Adrenal gland (tissue), 9 donors: ENCODE measurements at regions not wholly inside any gene's neighbourhood (a gene's known extent, or its start where the extent isn't known, plus 50 kb on each side); places are given as distances from the start of the nearest gene placed in this dataset.

ENCODE experiments used
- DNase-seq, 7 donors: peaks; one replicate each; pipeline ENCODE4 v3.0.0-alpha.2; 2019 to 2020
- H3K27ac ChIP-seq, 5 donors: fragments of 200-600 bp; sonication (generic) in 4 of 5; 1 replicate in 3 of 5; 2 replicates in 2 of 5; pipeline versions ENCODE4 v1.5.1 to v1.8.0; 2016 to 2020; ENCODE audit warnings: mild to moderate bottlenecking in 1 of 5
- H3K27me3 ChIP-seq: fragments of 200-600 bp; 2 replicates; pipeline ENCODE4 v1.8.0; 2021
- H3K36me3 ChIP-seq, 2 donors: fragments of 200-600 bp; replicated peaks in 1 of 2; 1 replicate in 1 of 2; 2 replicates in 1 of 2; pipeline versions ENCODE4 v1.5.1 to v1.8.0; 2018 to 2022
- H3K4me1 ChIP-seq, 2 donors: fragments of 200-600 bp; replicated peaks in 1 of 2; 1 replicate in 1 of 2; 2 replicates in 1 of 2; pipeline versions ENCODE4 v1.5.1 to v1.8.0; 2018 to 2021
- H3K4me3 ChIP-seq, 4 donors: fragments of 200-600 bp; sonication (generic) in 3 of 4; one replicate each; pipeline ENCODE4 v1.5.1; 2016 to 2018
- H3K9me3 ChIP-seq, 3 donors: fragments of 200-600 bp; sonication (generic) in 1 of 3; replicated peaks in 1 of 3; 1 replicate in 2 of 3; 2 replicates in 1 of 3; pipeline versions ENCODE4 v1.5.1 to v1.8.0; 2016 to 2021
- POLR2A ChIP-seq, 2 donors: fragments of 450-650 bp; IDR thresholded peaks; one replicate each; pipeline ENCODE4 v1.6.1; 2017; ENCODE audit warnings: antibody characterized with exemption in 2 of 2, mild to moderate bottlenecking in 2 of 2, moderate library complexity in 1 of 2
- WGBS, 4 donors: extraction: QIAGEN DNeasy Blood & Tissue Kit in 2 of 4; methylation state at CpG; one replicate each; pipeline versions ENCODE4 v1.1.5 to v1.1.7; 2013 to 2017; 5-methylcytosine and 5-hydroxymethylcytosine counted together
- intact Hi-C, 2 donors: fragments of 100-400 bp; cut with DNase I; formaldehyde crosslinking; loops; one replicate each; pipeline versions ENCODE4 v1.14.1 to v1.15.0; 2022 to 2023
- TF ChIP-seq, protein P1 (sequence below), 6 experiments: fragments of 450-650 bp in 4 of 6; fragments of 200-600 bp in 2 of 6; sonication (generic) in 1 of 6; IDR thresholded peaks; 1 replicate in 5 of 6; 2 replicates in 1 of 6; pipeline versions ENCODE4 v1.5.1 to v1.8.0; 2016 to 2021; ENCODE audit warnings: antibody characterized with exemption in 6 of 6, mild to moderate bottlenecking in 2 of 6, moderate library complexity in 1 of 6
- donor health status: healthy with polysubstance abuse.
- donor health status: Bipolar disorder and iron deficiency.
- donor health status: DM: yes; HTN: yes; CAD: no.
- donor health status: DM: no; HTN: no; CAD: no.
- donor health status: DM: no; HTN: no; CAD: no.

DNA sequence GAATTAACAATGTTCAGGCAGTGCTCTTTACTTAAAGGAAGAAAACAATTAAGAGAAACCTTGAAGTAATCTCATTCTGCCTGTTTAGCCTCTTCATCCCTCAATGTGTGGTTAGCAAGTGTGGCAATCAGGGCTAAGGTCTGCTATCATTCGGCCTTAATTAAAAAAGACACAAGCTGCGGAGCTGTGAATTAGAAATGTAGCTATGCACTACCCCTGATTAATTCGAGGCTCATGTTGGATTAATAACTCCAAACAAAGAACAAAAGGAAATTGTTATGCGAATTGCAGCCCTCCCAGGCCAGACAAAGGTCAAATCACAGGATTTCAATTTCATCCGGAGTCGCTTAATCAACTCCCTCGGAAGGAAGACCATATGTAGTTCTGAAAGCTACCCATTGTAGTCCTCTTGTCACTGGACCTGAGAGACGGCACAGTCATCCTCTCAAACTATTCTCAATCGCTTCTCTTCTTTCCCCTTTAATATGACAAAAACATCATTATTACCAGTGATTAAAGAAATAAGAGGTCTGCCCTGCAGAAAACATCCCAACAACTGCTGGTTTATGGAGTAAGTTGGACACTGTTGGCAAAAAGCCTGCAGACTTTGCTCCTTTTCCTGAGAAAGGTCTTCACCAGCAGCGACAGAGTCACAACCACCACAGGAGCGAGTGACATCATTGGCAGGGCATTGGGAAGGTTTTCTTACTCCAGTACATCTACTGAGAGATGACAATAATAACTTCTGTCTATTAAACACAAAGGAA is 71.1 kb upstream of the SOX5 start:
- WGBS, 4 donors = 74 to 77% (median 76%) methylated on average over 11 of the region's 11 CpGs
- Histone ChIP-seq H3K4me1 (no peaks in the 10 kb centered on the region), H3K9me3 (no peaks in the 10 kb centered on the region), H3K36me3 (no peaks in the 10 kb centered on the region), H3K4me3 (no peak overlapping the region), H3K27ac (no peak overlapping the region), H3K27me3 (no peaks in the 10 kb centered on the region)
- intact Hi-C loops = no loop called here
- TF ChIP-seq POLR2A (IDR thresholded peaks at IDR 0.05) = no peak
- TF ChIP-seq, protein P1, sequence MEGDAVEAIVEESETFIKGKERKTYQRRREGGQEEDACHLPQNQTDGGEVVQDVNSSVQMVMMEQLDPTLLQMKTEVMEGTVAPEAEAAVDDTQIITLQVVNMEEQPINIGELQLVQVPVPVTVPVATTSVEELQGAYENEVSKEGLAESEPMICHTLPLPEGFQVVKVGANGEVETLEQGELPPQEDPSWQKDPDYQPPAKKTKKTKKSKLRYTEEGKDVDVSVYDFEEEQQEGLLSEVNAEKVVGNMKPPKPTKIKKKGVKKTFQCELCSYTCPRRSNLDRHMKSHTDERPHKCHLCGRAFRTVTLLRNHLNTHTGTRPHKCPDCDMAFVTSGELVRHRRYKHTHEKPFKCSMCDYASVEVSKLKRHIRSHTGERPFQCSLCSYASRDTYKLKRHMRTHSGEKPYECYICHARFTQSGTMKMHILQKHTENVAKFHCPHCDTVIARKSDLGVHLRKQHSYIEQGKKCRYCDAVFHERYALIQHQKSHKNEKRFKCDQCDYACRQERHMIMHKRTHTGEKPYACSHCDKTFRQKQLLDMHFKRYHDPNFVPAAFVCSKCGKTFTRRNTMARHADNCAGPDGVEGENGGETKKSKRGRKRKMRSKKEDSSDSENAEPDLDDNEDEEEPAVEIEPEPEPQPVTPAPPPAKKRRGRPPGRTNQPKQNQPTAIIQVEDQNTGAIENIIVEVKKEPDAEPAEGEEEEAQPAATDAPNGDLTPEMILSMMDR (IDR thresholded peaks at IDR 0.05) = no peak
- no peak for DNase-seq

DNA sequence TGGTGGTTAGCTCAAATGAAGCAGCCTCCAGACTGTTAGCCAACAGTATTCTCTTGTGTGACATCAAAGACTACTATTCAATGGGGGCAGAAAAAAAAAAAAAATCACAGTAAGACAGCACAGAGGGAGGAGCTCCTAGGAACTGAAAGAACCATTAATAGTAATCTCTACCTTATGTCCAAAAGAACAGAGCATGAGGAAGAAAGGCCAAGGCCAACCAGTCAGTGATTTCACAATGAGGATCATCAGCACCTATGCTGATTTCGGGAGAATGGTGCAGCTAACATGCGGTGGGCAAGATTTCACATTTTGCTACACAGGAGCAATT is 66.3 kb upstream of the SOX5 start:
- 60 to 81% (median 73%) methylated on average over 2 of the region's 2 CpGs for WGBS, 4 donors
- Histone ChIP-seq H3K36me3 (no peaks in the 10 kb centered on the region), H3K9me3 (no peaks in the 10 kb centered on the region), H3K27ac (no peak overlapping the region), H3K4me1 (no peaks in the 10 kb centered on the region), H3K4me3 (no peak overlapping the region), H3K27me3 (no peaks in the 10 kb centered on the region)
- intact Hi-C loops = no loop called here
- TF ChIP-seq POLR2A (IDR thresholded peaks at IDR 0.05) = no peak
- TF ChIP-seq, protein P1 (IDR thresholded peaks at IDR 0.05) = no peak
- no peak for DNase-seq

DNA sequence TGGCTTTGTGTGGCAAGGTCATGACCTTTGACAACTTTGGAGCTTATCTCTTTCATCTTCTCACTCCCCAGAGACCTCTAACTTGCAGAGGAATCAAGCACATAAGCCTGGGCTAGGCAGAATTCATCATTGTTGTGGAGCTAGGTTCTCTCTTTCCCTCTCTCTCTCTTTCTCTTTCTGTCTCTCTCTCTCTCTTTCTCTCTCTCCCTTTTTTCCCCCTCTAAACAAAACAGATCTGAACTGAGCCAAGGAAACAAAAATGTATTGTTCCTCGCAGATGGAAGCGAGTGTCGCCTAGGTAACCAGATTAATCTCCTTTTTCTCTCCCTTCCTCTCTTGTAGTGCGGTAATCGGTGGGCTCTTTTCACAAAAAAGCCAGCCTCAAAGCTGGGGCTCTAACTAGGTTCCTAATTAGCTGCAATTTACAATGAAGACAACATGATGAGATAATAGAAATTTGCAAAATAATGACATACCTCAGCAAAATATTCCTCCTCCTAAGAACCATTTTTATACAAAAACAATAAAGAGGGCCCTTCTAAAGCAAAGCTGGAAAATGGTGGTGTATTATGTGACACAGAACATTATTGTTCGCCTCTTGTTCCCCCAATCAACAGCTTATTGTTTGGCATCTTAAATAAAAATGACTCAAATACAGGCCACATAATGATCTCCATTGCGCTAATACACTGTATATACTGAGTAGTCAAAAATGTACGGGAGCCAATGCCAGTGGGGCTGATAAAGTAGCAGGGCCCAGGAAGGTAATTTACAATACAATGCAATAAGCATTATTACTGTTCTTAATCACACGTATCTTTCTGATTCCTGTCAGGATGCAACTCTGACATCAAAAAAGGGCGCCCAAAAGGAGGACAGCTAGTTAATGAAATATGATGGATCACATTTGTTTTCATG is 65.7 kb upstream of the SOX5 start:
- Histone ChIP-seq H3K9me3 (no peaks in the 10 kb centered on the region), H3K27me3 (no peaks in the 10 kb centered on the region), H3K4me3 (no peak overlapping the region), H3K27ac (no peak overlapping the region), H3K4me1 (no peaks in the 10 kb centered on the region), H3K36me3 (no peaks in the 10 kb centered on the region)
- no peak for DNase-seq
- WGBS, 4 donors = 76 to 82% (median 78%) methylated on average over 10 of the region's 10 CpGs
- TF ChIP-seq, protein P1 (IDR thresholded peaks at IDR 0.05) = no peak
- TF ChIP-seq POLR2A (IDR thresholded peaks at IDR 0.05) = no peak
- intact Hi-C loops = no loop called here

DNA sequence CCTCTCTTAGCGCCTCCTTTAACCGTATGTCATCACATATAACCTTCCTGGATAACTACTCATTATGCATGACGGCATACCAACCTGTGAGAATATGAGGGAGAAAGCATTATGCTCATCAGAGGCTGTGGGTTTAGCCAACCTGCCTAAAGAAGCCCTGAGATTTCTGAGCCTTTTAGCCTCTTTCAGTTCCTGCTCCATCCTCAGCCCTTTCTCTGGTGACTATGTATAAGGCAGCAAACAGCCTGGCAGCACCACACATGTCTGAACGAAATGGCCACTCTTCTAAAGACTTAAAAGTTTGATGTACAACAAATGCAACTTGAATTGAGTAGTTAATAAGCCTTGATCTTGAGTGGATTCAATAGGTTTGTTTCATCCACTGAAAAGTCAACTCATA is 64.8 kb upstream of the SOX5 start:
- 84 to 92% (median 86%) methylated on average over 4 of the region's 4 CpGs for WGBS, 4 donors
- no peak for DNase-seq
- Histone ChIP-seq H3K9me3 (no peaks in the 10 kb centered on the region), H3K27ac (no peak overlapping the region), H3K4me3 (no peak overlapping the region), H3K36me3 (no peaks in the 10 kb centered on the region), H3K4me1 (no peaks in the 10 kb centered on the region), H3K27me3 (no peaks in the 10 kb centered on the region)
- TF ChIP-seq POLR2A (IDR thresholded peaks at IDR 0.05) = no peak
- TF ChIP-seq, protein P1 (IDR thresholded peaks at IDR 0.05) = no peak
- intact Hi-C loops = no loop called here
